GM23248 (cell line): ENCODE measurements at regions not wholly inside any gene's neighbourhood (a gene's known extent, or its start where the extent isn't known, plus 50 kb on each side); places are given as distances from the start of the nearest gene placed in this dataset.

Experiments used
- EZH2 ChIP-seq: fragments of 200-600 bp; sonication (generic); IDR thresholded peaks from 2 replicates; pipeline ENCODE4 v1.6.1; 2018; ENCODE audit warnings: antibody characterized with exemption, mild to moderate bottlenecking; ENCODE audit not compliant: insufficient read depth, poor library complexity, severe bottlenecking
- EZH2phosphoT487 ChIP-seq: fragments of 200-600 bp; sonication (generic); IDR thresholded peaks from 2 replicates; pipeline ENCODE4 v1.6.1; 2018; ENCODE audit warnings: antibody characterized with exemption, moderate library complexity, mild to moderate bottlenecking, low read depth; ENCODE audit not compliant: insufficient read depth

DNA sequence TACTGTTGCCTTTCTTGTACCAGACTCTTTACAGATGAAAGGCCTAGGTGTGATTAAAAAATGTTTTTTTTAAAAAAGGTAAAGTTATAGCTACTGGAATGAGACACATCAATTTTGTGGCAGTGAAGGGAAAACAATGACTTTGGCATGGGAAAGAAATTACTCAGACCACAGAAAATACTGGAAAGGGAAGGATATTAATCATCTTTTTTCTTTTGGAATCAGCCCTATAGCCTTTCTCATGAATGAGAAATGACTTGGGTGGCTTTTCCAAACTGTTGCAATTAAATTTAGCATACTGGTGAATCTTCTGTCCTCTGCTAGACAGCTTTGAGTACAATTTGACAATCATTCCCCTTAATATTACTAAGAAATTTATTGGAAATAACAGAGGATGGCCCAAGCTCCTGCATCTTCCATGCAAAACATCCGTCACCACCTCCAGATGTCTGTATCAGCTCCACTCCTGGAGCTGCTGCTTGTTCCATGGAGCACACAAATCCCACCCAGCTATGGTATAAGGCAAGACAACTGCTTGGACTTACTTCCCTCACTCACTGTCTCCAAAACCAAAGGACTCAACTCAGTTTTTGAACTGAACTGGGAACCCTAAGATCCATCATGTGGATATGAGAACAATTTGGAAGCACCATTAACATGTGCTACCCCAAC, 97.6 kb upstream of the ARSJ start:
- no peak for TF ChIP-seq EZH2
- no peak for TF ChIP-seq EZH2phosphoT487
